ENCODE measurements at regions not wholly inside any gene's neighbourhood (a gene's known extent, or its start where the extent isn't known, plus 50 kb on each side); places are given as distances from the start of the nearest gene placed in this dataset.
"Not testable (repeated sequence)": the region's sequence is repeated elsewhere in the genome, so short reads cannot be mapped to it uniquely, and the experiment has no call there.

- peaks cover 4% of the 10 kb centered on the region for H3K9me3 ChIP-seq (ENCODE audit: insufficient read depth, low read length, severe bottlenecking)
- H3K4me1 ChIP-seq (ENCODE audit: insufficient read depth, low read length): no peaks in the 10 kb centered on the region
- H3K79me2 ChIP-seq (ENCODE audit: insufficient read depth, low read length): no peaks in the 10 kb centered on the region
- no peak overlapping the region for H3K27ac ChIP-seq (ENCODE audit: low read length)
- H3K4me3 ChIP-seq (ENCODE audit: low read depth in 1 of 2, low read length in 2 of 2): no peak overlapping the region
- DNase-seq: no peak
- H3K27me3 ChIP-seq (ENCODE audit: insufficient read depth, low read length, poor library complexity): peaks cover 3% of the 10 kb centered on the region
- no peak overlapping the region for H2AFZ ChIP-seq (ENCODE audit: low read depth, low read length)
- H3K36me3 ChIP-seq (ENCODE audit: insufficient read depth, low read length): no peaks in the 10 kb centered on the region
- H3K9ac ChIP-seq (ENCODE audit: low read depth, low read length): no peak overlapping the region
- TF ChIP-seq, protein P1, sequence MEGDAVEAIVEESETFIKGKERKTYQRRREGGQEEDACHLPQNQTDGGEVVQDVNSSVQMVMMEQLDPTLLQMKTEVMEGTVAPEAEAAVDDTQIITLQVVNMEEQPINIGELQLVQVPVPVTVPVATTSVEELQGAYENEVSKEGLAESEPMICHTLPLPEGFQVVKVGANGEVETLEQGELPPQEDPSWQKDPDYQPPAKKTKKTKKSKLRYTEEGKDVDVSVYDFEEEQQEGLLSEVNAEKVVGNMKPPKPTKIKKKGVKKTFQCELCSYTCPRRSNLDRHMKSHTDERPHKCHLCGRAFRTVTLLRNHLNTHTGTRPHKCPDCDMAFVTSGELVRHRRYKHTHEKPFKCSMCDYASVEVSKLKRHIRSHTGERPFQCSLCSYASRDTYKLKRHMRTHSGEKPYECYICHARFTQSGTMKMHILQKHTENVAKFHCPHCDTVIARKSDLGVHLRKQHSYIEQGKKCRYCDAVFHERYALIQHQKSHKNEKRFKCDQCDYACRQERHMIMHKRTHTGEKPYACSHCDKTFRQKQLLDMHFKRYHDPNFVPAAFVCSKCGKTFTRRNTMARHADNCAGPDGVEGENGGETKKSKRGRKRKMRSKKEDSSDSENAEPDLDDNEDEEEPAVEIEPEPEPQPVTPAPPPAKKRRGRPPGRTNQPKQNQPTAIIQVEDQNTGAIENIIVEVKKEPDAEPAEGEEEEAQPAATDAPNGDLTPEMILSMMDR (IDR thresholded peaks at IDR 0.05; ENCODE audit: borderline replicate concordance, extremely low read depth, low read length, poor library complexity, severe bottlenecking): no peak
- TF ChIP-seq EZH2 (IDR thresholded peaks at IDR 0.05; ENCODE audit: borderline replicate concordance, low read depth, low read length, severe bottlenecking): no peak
- ATAC-seq (ENCODE audit: insufficient read depth, low read depth): no peak
- H4K20me1 ChIP-seq (ENCODE audit: insufficient read depth, low read length): no peaks in the 10 kb centered on the region
- no peak overlapping the region for H3K4me2 ChIP-seq (ENCODE audit: insufficient read depth, low read length)
These were observed 134.5 kb upstream of the RMP24 start for GRCh38 chr18:35837922-35838496.

DNA sequence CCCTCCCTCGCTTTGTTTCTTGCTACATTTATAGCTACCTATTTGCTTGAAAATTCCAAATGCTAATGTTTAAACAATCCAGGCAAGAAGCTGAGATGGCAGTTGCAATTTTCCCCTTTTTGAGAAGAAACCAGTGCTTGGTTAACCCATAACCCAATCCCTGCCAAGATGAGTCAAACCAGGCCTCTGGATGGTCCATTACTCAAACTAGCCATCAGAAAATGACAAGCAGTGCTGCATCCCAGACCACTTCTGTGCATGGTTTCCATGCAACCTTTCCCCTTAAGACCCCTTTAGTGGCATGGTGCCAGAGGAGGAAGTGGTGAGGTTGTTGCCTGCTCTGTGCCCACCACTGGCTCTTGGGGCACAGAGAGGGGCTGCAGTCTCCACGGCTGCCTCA lies 131.2 kb upstream of the RMP24 start:
- Histone ChIP-seq H3K9me3 (ENCODE audit: insufficient read depth, low read length, severe bottlenecking) (no peaks in the 10 kb centered on the region), H3K27ac (ENCODE audit: low read length) (no peak overlapping the region)
- no peak for TF ChIP-seq EZH2 (IDR thresholded peaks at IDR 0.05; ENCODE audit: borderline replicate concordance, low read depth, low read length, severe bottlenecking)
- TF ChIP-seq, protein P1 (IDR thresholded peaks at IDR 0.05; ENCODE audit: borderline replicate concordance, extremely low read depth, low read length, poor library complexity, severe bottlenecking): no peak

GRCh38 chr18:35842536-35842935 lies 129.9 kb upstream of the RMP24 start:
- no peak overlapping the region for H3K4me2 ChIP-seq (ENCODE audit: insufficient read depth, low read length)
- H3K4me1 ChIP-seq (ENCODE audit: insufficient read depth, low read length): no peaks in the 10 kb centered on the region
- H3K9me3 ChIP-seq (ENCODE audit: insufficient read depth, low read length, severe bottlenecking): no peaks in the 10 kb centered on the region
- DNase-seq (no peak), ATAC-seq (ENCODE audit: insufficient read depth, low read depth) (no peak)
- H3K27me3 ChIP-seq (ENCODE audit: insufficient read depth, low read length, poor library complexity): peaks cover 3% of the 10 kb centered on the region
- TF ChIP-seq, protein P1 (IDR thresholded peaks at IDR 0.05; ENCODE audit: borderline replicate concordance, extremely low read depth, low read length, poor library complexity, severe bottlenecking): no peak
- no peak for TF ChIP-seq EZH2 (IDR thresholded peaks at IDR 0.05; ENCODE audit: borderline replicate concordance, low read depth, low read length, severe bottlenecking)
- H3K9ac ChIP-seq (ENCODE audit: low read depth, low read length): no peak overlapping the region
- H3K4me3 ChIP-seq (ENCODE audit: low read depth in 1 of 2, low read length in 2 of 2): no peak overlapping the region
- H2AFZ ChIP-seq (ENCODE audit: low read depth, low read length): no peak overlapping the region
- H3K27ac ChIP-seq (ENCODE audit: low read length): no peak overlapping the region
- no peaks in the 10 kb centered on the region for H4K20me1 ChIP-seq (ENCODE audit: insufficient read depth, low read length)
- H3K79me2 ChIP-seq (ENCODE audit: insufficient read depth, low read length): no peaks in the 10 kb centered on the region
- H3K36me3 ChIP-seq (ENCODE audit: insufficient read depth, low read length): no peaks in the 10 kb centered on the region

More for the DNA sequence above, 131.2 kb upstream of the RMP24 start:
- no peaks in the 10 kb centered on the region for H3K36me3 ChIP-seq (ENCODE audit: insufficient read depth, low read length)
- H3K79me2 ChIP-seq (ENCODE audit: insufficient read depth, low read length): no peaks in the 10 kb centered on the region
- H3K4me1 ChIP-seq (ENCODE audit: insufficient read depth, low read length): no peaks in the 10 kb centered on the region
- peaks cover 3% of the 10 kb centered on the region for H3K27me3 ChIP-seq (ENCODE audit: insufficient read depth, low read length, poor library complexity)
- DNase-seq (no peak), ATAC-seq (ENCODE audit: insufficient read depth, low read depth) (no peak)
- no peak overlapping the region for H2AFZ ChIP-seq (ENCODE audit: low read depth, low read length)
- H3K4me2 ChIP-seq (ENCODE audit: insufficient read depth, low read length): no peak overlapping the region
- no peaks in the 10 kb centered on the region for H4K20me1 ChIP-seq (ENCODE audit: insufficient read depth, low read length)
- H3K4me3 ChIP-seq (ENCODE audit: low read depth in 1 of 2, low read length in 2 of 2): no peak overlapping the region
- no peak overlapping the region for H3K9ac ChIP-seq (ENCODE audit: low read depth, low read length)

- ATAC-seq (ENCODE audit: insufficient read depth, low read depth); DNase-seq; H3K4me1 ChIP-seq (ENCODE audit: insufficient read depth, low read length); H3K9me3 ChIP-seq (ENCODE audit: insufficient read depth, low read length, severe bottlenecking); H2AFZ ChIP-seq (ENCODE audit: low read depth, low read length); H3K27ac ChIP-seq (ENCODE audit: low read length); H3K27me3 ChIP-seq (ENCODE audit: insufficient read depth, low read length, poor library complexity); H4K20me1 ChIP-seq (ENCODE audit: insufficient read depth, low read length); H3K36me3 ChIP-seq (ENCODE audit: insufficient read depth, low read length); H3K4me3 ChIP-seq (ENCODE audit: low read depth in 1 of 2, low read length in 2 of 2); H3K79me2 ChIP-seq (ENCODE audit: insufficient read depth, low read length); H3K4me2 ChIP-seq (ENCODE audit: insufficient read depth, low read length); H3K9ac ChIP-seq (ENCODE audit: low read depth, low read length): not testable (repeated sequence)
These were observed 124.2 kb upstream of the RMP24 start for GRCh38 chr18:35848321-35848720.

GRCh38 chr18:35849241-35849640 lies 123.2 kb upstream of the RMP24 start:
- not testable (repeated sequence) for H3K9ac ChIP-seq (ENCODE audit: low read depth, low read length); H3K4me3 ChIP-seq (ENCODE audit: low read depth in 1 of 2, low read length in 2 of 2); ATAC-seq (ENCODE audit: insufficient read depth, low read depth); H3K4me2 ChIP-seq (ENCODE audit: insufficient read depth, low read length); H3K27me3 ChIP-seq (ENCODE audit: insufficient read depth, low read length, poor library complexity); H3K79me2 ChIP-seq (ENCODE audit: insufficient read depth, low read length); H3K36me3 ChIP-seq (ENCODE audit: insufficient read depth, low read length); H3K9me3 ChIP-seq (ENCODE audit: insufficient read depth, low read length, severe bottlenecking); H3K27ac ChIP-seq (ENCODE audit: low read length); H3K4me1 ChIP-seq (ENCODE audit: insufficient read depth, low read length); DNase-seq; H2AFZ ChIP-seq (ENCODE audit: low read depth, low read length); H4K20me1 ChIP-seq (ENCODE audit: insufficient read depth, low read length)
